NCI-H748 (cell line): ENCODE measurements at regions not wholly inside any gene's neighbourhood (a gene's known extent, or its start where the extent isn't known, plus 50 kb on each side); places are given as distances from the start of the nearest gene placed in this dataset.

Experiments used
- DNase-seq: peaks from one replicate; lab custom pipeline; 2025; ENCODE audit not compliant: unreplicated experiment; lab: John Stamatoyannopoulos, UW

GRCh38 chr16:6031567-6031966, 934.0 kb upstream of the EEF2KMT start:
- no peak for DNase-seq

GRCh38 chr16:6031102-6031501, 933.5 kb upstream of the EEF2KMT start:
- no peak for DNase-seq

GRCh38 chr16:6027733-6028132, 930.1 kb upstream of the EEF2KMT start:
- no peak for DNase-seq

- no peak for DNase-seq
Measured at GRCh38 chr16:6023449-6023848, 925.9 kb upstream of the EEF2KMT start.

GRCh38 chr16:6021276-6021943, 923.8 kb upstream of the EEF2KMT start:
- no peak for DNase-seq

- DNase-seq, result peak; percentile 58
Measured at GRCh38 chr16:6020162-6020985, 922.8 kb upstream of the EEF2KMT start.

- peak; percentile 51 for DNase-seq
Measured at GRCh38 chr16:6019490-6019991, 921.9 kb upstream of the EEF2KMT start.

- peak; percentile 66 for DNase-seq
Measured at GRCh38 chr16:6018848-6019489, 921.4 kb upstream of the EEF2KMT start.

GRCh38 chr16:6016530-6017184, 919.1 kb upstream of the EEF2KMT start:
- DNase-seq, result peak; percentile 55

GRCh38 chr16:6012716-6013115, 915.1 kb upstream of the EEF2KMT start:
- no peak for DNase-seq

GRCh38 chr16:6009151-6009550, 911.6 kb upstream of the EEF2KMT start:
- DNase-seq, result peak; percentile 9

- no peak for DNase-seq
Measured at GRCh38 chr16:6008670-6009069, 911.1 kb upstream of the EEF2KMT start.

- DNase-seq, result no peak
Measured at GRCh38 chr16:5993356-5993755, 895.8 kb upstream of the EEF2KMT start.

GRCh38 chr16:5982979-5983378, 885.4 kb upstream of the EEF2KMT start:
- DNase-seq, result peak; percentile 3

- peak; percentile 15 for DNase-seq
Measured at GRCh38 chr16:5979905-5980550, 882.4 kb upstream of the EEF2KMT start.

- DNase-seq, result peak; percentile 89
Measured at GRCh38 chr16:5977329-5977728, 879.7 kb upstream of the EEF2KMT start.

GRCh38 chr16:5972747-5973146, 875.2 kb upstream of the EEF2KMT start:
- no peak for DNase-seq

GRCh38 chr16:5971924-5972323, 874.3 kb upstream of the EEF2KMT start:
- no peak for DNase-seq

- no peak for DNase-seq
Measured at GRCh38 chr16:5971106-5971505, 873.5 kb upstream of the EEF2KMT start.

GRCh38 chr16:5966004-5966403, 868.4 kb upstream of the EEF2KMT start:
- no peak for DNase-seq

GRCh38 chr16:5965321-5965720, 867.7 kb upstream of the EEF2KMT start:
- peak; percentile 93 for DNase-seq
